Trophoblast cell (in vitro differentiated cells and primary cell): ENCODE measurements at regions not wholly inside any gene's neighbourhood (a gene's known extent, or its start where the extent isn't known, plus 50 kb on each side); places are given as distances from the start of the nearest gene placed in this dataset.

Experiments used
- DNase-seq, 2 donors: peaks; one replicate each; pipeline ENCODE4 v3.0.0-alpha.2; 2016
- H2AFZ ChIP-seq: 2 replicates; pipeline ENCODE4 v1.6.1; 2013; ENCODE audit warnings: low read length, moderate library complexity, mild to moderate bottlenecking; ENCODE audit not compliant: insufficient read depth, poor library complexity
- H2AK5ac ChIP-seq: 2 replicates; pipeline ENCODE4 v1.6.1; 2013; ENCODE audit warnings: mild to moderate bottlenecking, low read length
- H2BK120ac ChIP-seq: 2 replicates; pipeline ENCODE4 v1.6.1; 2013; ENCODE audit warnings: low read length, mild to moderate bottlenecking, moderate library complexity; ENCODE audit not compliant: insufficient read depth, poor library complexity
- H2BK12ac ChIP-seq: 2 replicates; pipeline ENCODE4 v1.6.1; 2013; ENCODE audit warnings: mild to moderate bottlenecking, low read length, moderate library complexity
- H2BK5ac ChIP-seq: 2 replicates; pipeline ENCODE4 v1.6.1; 2013; ENCODE audit warnings: low read length, low read depth, moderate library complexity, mild to moderate bottlenecking; ENCODE audit not compliant: poor library complexity
- H3K14ac ChIP-seq: 2 replicates; pipeline ENCODE4 v1.6.1; 2013; ENCODE audit warnings: mild to moderate bottlenecking, low read length
- H3K18ac ChIP-seq: 2 replicates; pipeline ENCODE4 v1.6.1; 2013; ENCODE audit warnings: mild to moderate bottlenecking, low read length
- H3K23ac ChIP-seq: 2 replicates; pipeline ENCODE4 v1.6.1; 2013; ENCODE audit warnings: low read length
- H3K27ac ChIP-seq: 2 replicates; pipeline ENCODE4 v1.5.1; 2013; ENCODE audit warnings: low read depth, mild to moderate bottlenecking, inconsistent platforms, low read length, moderate library complexity
- H3K27me3 ChIP-seq: 2 replicates; pipeline ENCODE4 v1.6.1; 2013; ENCODE audit warnings: inconsistent platforms, mild to moderate bottlenecking, low read length, moderate library complexity; ENCODE audit not compliant: insufficient read depth
- H3K36me3 ChIP-seq, 2 experiments: 1 replicate in 1 of 2; 2 replicates in 1 of 2; pipeline ENCODE4 v1.6.1; 2013; ENCODE audit warnings: low read length in 2 of 2, mild to moderate bottlenecking in 2 of 2, moderate library complexity in 1 of 2; ENCODE audit not compliant: insufficient read depth in 2 of 2, control insufficient read depth in 1 of 2
- H3K4ac ChIP-seq: 2 replicates; pipeline ENCODE4 v1.6.1; 2013; ENCODE audit warnings: low read depth, mild to moderate bottlenecking, low read length, moderate library complexity
- H3K4me1 ChIP-seq, 2 experiments: 1 replicate in 1 of 2; 2 replicates in 1 of 2; pipeline ENCODE4 v1.6.1; 2013; ENCODE audit warnings: low read length in 2 of 2, mild to moderate bottlenecking in 2 of 2, moderate library complexity in 1 of 2; ENCODE audit not compliant: insufficient read depth in 2 of 2, control insufficient read depth in 1 of 2
- H3K4me2 ChIP-seq: 2 replicates; pipeline ENCODE4 v1.6.1; 2013; ENCODE audit warnings: inconsistent platforms, mild to moderate bottlenecking, low read length, moderate library complexity
- H3K4me3 ChIP-seq: 2 replicates; pipeline ENCODE4 v1.5.1; 2013; ENCODE audit warnings: mild to moderate bottlenecking, low read depth, low read length, inconsistent platforms
- H3K79me1 ChIP-seq: one replicate; pipeline ENCODE4 v1.6.1; 2013; ENCODE audit warnings: low read length
- H3K79me2 ChIP-seq: 2 replicates; pipeline ENCODE4 v1.6.1; 2013; ENCODE audit warnings: low read length, mild to moderate bottlenecking; ENCODE audit not compliant: control insufficient read depth, insufficient read depth, poor library complexity
- H3K9ac ChIP-seq: 2 replicates; pipeline ENCODE4 v1.6.1; 2013; ENCODE audit warnings: mild to moderate bottlenecking, low read length
- H3K9me3 ChIP-seq: 2 replicates; pipeline ENCODE4 v1.6.1; 2013; ENCODE audit warnings: low read depth, mild to moderate bottlenecking, control low read depth, inconsistent platforms, low read length; ENCODE audit not compliant: insufficient read depth
- H4K12ac ChIP-seq: 2 replicates; pipeline ENCODE4 v1.6.1; 2013; ENCODE audit warnings: low read depth, mild to moderate bottlenecking, low read length, moderate library complexity
- H4K8ac ChIP-seq: 2 replicates; pipeline ENCODE4 v1.6.1; 2013; ENCODE audit warnings: low read depth, mild to moderate bottlenecking, low read length, moderate library complexity
- H4K91ac ChIP-seq: one replicate; pipeline ENCODE4 v1.6.1; 2013; ENCODE audit warnings: low read depth, mild to moderate bottlenecking, low read length, moderate library complexity
- WGBS: extraction: QIAGEN DNeasy Blood & Tissue Kit; methylation state at CpG from one replicate; pipeline ENCODE4 v1.1.7; 2013; ENCODE audit warnings: missing lambda C conversion rate; ENCODE audit not compliant: insufficient read length, insufficient coverage; ENCODE audit errors: extremely low coverage; 5-methylcytosine and 5-hydroxymethylcytosine counted together

DNA sequence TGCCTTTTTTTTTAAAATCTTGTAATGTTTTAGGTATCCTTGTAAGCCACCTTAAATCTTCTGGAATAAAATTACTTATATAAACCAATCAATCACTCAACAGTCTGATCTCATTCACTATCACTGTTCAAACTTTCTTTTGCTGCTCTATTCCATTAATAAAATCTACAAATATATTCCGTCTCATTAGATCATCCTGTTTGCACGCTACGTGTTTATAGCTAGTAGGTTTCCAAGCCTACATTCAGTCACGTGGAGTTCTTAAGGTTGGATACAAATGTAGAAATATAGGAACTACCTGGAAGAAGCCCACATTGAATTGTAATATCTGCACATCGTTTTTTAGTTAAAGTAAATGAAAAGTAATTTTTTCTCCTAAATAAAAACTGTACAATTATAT, 274.8 kb upstream of the CNTN4 start:
- Histone ChIP-seq H4K12ac (no peak overlapping the region), H4K91ac (no peak overlapping the region), H3K36me3 (no peaks in the 10 kb centered on the region), H3K27ac (no peak overlapping the region), H2AK5ac (no peak overlapping the region), H2BK5ac (no peak overlapping the region), H3K4me1 (no peaks in the 10 kb centered on the region), H3K23ac (no peak overlapping the region), H3K14ac (no peak overlapping the region), H3K18ac (no peak overlapping the region), H3K79me2 (no peaks in the 10 kb centered on the region), H3K27me3 (no peaks in the 10 kb centered on the region), H4K8ac (no peak overlapping the region), H3K4me3 (no peak overlapping the region), H3K79me1 (no peaks in the 10 kb centered on the region), H2BK12ac (no peak overlapping the region), H2AFZ (no peak overlapping the region), H3K4ac (no peak overlapping the region), H2BK120ac (no peak overlapping the region), H3K9me3 (no peaks in the 10 kb centered on the region), H3K9ac (no peak overlapping the region), H3K4me2 (no peak overlapping the region)
- no peak for DNase-seq
- WGBS = 100% methylated on average over 2 of the region's 5 CpGs

DNA sequence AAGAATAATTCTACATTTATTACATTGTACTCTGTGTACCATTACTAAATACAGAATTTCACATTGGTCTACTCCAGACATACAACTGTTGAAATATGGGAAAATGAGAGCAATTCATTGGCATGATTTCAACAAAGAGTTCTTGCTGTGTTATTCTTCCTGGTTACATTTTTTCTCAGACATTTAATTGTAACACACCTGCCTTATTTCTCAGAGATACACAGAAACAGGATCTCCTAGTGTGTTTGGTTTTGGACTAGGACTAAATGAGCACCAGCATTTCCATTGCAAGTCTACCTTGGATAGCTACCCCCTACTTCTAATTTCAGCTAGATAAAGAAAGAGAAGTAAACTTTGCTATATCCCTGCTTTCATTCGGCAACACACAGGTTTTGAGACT, 274.3 kb upstream of the CNTN4 start:
- Histone ChIP-seq H2BK120ac (no peak overlapping the region), H3K4ac (no peak overlapping the region), H3K4me2 (no peak overlapping the region), H3K79me1 (no peaks in the 10 kb centered on the region), H3K4me3 (no peak overlapping the region), H3K36me3 (no peaks in the 10 kb centered on the region), H3K27me3 (no peaks in the 10 kb centered on the region), H3K79me2 (no peaks in the 10 kb centered on the region), H2BK12ac (no peak overlapping the region), H3K4me1 (no peaks in the 10 kb centered on the region), H2AFZ (no peak overlapping the region), H3K27ac (no peak overlapping the region), H4K8ac (no peak overlapping the region), H3K9ac (no peak overlapping the region), H2BK5ac (no peak overlapping the region), H3K18ac (no peak overlapping the region), H4K91ac (no peak overlapping the region), H3K9me3 (no peaks in the 10 kb centered on the region), H4K12ac (no peak overlapping the region), H3K14ac (no peak overlapping the region), H3K23ac (no peak overlapping the region), H2AK5ac (no peak overlapping the region)
- WGBS = no CpG with 5 or more reads among the region's 1 CpG
- no peak for DNase-seq

- Histone ChIP-seq H3K36me3 (no peaks in the 10 kb centered on the region), H3K18ac (no peak overlapping the region), H4K91ac (no peak overlapping the region), H2BK120ac (no peak overlapping the region), H2AFZ (no peak overlapping the region), H3K4me3 (no peak overlapping the region), H2BK5ac (no peak overlapping the region), H3K27ac (no peak overlapping the region), H3K79me1 (no peaks in the 10 kb centered on the region), H3K79me2 (no peaks in the 10 kb centered on the region), H3K9me3 (no peaks in the 10 kb centered on the region), H3K14ac (no peak overlapping the region), H3K27me3 (no peaks in the 10 kb centered on the region), H3K4ac (no peak overlapping the region), H3K9ac (no peak overlapping the region), H2AK5ac (no peak overlapping the region), H2BK12ac (no peak overlapping the region), H4K12ac (no peak overlapping the region), H3K4me2 (no peak overlapping the region), H4K8ac (no peak overlapping the region), H3K4me1 (no peaks in the 10 kb centered on the region), H3K23ac (no peak overlapping the region)
- no CpG with 5 or more reads among the region's 1 CpG for WGBS
- no peak for DNase-seq
Observed at GRCh38 chr3:1828519-1828918, 270.1 kb upstream of the CNTN4 start.

- Histone ChIP-seq H3K27ac (no peak overlapping the region), H3K4ac (no peak overlapping the region), H3K4me3 (no peak overlapping the region), H2BK5ac (no peak overlapping the region), H3K23ac (no peak overlapping the region), H2BK120ac (no peak overlapping the region), H3K79me2 (no peaks in the 10 kb centered on the region), H2BK12ac (no peak overlapping the region), H2AK5ac (no peak overlapping the region), H3K14ac (no peak overlapping the region), H3K79me1 (no peaks in the 10 kb centered on the region), H3K27me3 (no peaks in the 10 kb centered on the region), H3K4me1 (no peaks in the 10 kb centered on the region), H3K36me3 (no peaks in the 10 kb centered on the region), H4K91ac (no peak overlapping the region), H2AFZ (no peak overlapping the region), H3K9ac (no peak overlapping the region), H3K18ac (no peak overlapping the region), H4K12ac (no peak overlapping the region), H4K8ac (no peak overlapping the region), H3K4me2 (no peak overlapping the region), H3K9me3 (no peaks in the 10 kb centered on the region)
- DNase-seq = peak; percentile 10 to 23
- WGBS = no CpG with 5 or more reads among the region's 3 CpGs
Observed at GRCh38 chr3:1830851-1831250, 267.8 kb upstream of the CNTN4 start.
